DOHH2 (cell line): ENCODE measurements at regions not wholly inside any gene's neighbourhood (a gene's known extent, or its start where the extent isn't known, plus 50 kb on each side); places are given as distances from the start of the nearest gene placed in this dataset.

Experiments used
- EZH2phosphoT487 ChIP-seq: fragments of 200-600 bp; sonication (generic); IDR thresholded peaks from 2 replicates; pipeline ENCODE4 v1.6.1; 2017; ENCODE audit warnings: borderline replicate concordance, mild to moderate bottlenecking, antibody characterized with exemption, low read length, moderate library complexity, mixed read lengths
- TF ChIP-seq, protein P1 (sequence below): fragments of 200-600 bp; sonication (generic); IDR thresholded peaks from one replicate; pipeline ENCODE4 v1.5.1; 2014; ENCODE audit warnings: antibody characterized with exemption, mild to moderate bottlenecking, low read depth, low read length; ENCODE audit not compliant: poor library complexity, severe bottlenecking

DNA sequence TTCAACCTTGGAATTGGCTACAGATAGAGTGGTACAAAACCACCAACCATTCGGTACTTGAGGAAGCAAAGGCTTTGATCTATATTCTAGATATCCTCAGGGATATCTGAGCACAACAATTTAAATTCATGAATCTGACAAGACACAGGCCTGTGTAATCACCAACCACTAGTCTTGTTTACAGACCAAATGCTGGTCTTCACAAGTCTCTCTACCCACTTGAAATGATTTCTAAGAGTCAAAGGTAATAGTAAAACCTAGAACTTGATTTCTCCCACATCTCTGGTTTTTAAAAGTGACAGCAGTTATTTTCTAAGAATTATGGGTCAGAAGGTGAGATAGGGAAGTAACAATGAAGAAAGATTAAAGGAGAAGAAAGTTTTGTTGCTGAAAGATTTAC lies 613.7 kb upstream of the ACVR2A start:
- TF ChIP-seq, protein P1, sequence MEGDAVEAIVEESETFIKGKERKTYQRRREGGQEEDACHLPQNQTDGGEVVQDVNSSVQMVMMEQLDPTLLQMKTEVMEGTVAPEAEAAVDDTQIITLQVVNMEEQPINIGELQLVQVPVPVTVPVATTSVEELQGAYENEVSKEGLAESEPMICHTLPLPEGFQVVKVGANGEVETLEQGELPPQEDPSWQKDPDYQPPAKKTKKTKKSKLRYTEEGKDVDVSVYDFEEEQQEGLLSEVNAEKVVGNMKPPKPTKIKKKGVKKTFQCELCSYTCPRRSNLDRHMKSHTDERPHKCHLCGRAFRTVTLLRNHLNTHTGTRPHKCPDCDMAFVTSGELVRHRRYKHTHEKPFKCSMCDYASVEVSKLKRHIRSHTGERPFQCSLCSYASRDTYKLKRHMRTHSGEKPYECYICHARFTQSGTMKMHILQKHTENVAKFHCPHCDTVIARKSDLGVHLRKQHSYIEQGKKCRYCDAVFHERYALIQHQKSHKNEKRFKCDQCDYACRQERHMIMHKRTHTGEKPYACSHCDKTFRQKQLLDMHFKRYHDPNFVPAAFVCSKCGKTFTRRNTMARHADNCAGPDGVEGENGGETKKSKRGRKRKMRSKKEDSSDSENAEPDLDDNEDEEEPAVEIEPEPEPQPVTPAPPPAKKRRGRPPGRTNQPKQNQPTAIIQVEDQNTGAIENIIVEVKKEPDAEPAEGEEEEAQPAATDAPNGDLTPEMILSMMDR: no peak
- TF ChIP-seq EZH2phosphoT487: no peak
